SK-N-DZ (cell line): ENCODE measurements at regions not wholly inside any gene's neighbourhood (a gene's known extent, or its start where the extent isn't known, plus 50 kb on each side); places are given as distances from the start of the nearest gene placed in this dataset.

Source experiments
- DNase-seq: peaks from one replicate; pipeline ENCODE4 v3.0.0-alpha.2; 2015; ENCODE audit warnings: low spot score

GRCh38 chr5:167664222-167664804 is 627.1 kb upstream of the WWC1 start:
- DNase-seq = no peak

DNA sequence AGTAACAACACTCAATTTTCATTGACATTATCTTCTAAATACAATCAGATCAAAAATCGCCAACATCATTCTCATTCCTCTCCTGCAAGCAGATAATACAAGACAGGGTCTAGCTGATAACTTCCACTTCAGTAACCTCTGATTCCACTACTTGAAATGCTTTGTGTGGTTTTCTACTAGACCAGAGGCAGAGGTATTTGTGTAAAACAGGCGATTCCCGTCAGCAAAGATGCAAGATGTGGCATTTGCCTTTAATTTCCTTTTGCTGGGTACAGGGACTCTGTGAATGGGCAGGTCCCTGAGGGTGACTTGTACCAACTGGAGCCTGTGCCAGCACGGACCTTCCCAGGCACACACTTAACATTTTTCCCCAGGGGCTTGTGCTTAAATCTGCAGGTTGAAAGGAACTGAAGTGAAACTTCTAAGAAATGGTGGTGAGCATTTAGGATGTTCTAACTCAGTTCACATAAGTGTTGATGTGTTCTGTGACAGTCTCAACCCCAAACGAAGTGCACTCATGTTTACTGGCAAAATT is 625.5 kb upstream of the WWC1 start:
- no peak for DNase-seq

GRCh38 chr5:167671176-167671575 is 620.3 kb upstream of the WWC1 start:
- no peak for DNase-seq

- DNase-seq = no peak
These were observed 617.5 kb upstream of the WWC1 start for GRCh38 chr5:167673942-167674341.

DNA sequence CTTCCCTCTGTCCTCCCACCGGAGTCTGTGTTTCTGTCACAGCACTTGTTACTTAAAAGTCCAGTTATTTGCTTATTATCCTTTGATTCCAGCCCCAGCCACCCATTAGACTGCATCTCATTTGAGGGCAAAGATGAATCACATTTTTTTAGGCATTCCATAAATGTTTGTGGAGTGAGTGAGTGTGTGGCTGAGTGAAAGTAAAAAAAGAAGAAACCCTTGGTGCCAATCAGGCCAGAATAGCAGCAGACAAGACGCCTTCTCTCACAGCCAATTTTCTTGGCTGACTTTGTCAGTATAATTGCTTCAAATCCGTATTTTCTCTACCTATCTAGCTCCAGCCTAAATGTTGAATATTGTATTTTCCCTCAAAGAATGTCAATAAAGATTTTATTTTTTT is 613.0 kb upstream of the WWC1 start:
- no peak for DNase-seq

DNA sequence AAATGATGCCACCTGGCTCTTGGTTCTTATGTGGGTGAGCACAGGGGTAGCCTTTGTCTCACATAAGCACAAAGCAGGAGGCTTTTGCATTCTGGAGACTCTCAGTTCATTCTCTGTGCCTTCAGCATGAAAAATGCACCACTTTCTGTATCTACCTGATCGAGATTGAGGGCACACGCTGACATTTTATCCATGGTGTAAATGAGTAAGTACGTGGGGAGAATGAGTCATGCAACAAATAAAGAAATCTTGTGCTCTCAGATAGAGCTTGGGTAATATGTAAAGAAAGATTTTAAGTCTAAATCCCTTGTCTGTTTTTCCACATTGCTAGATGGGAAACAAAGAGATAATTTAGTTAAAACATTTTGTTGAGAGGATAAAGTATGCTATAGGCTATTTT is 607.2 kb upstream of the WWC1 start:
- no peak for DNase-seq

- DNase-seq = no peak
These were observed 602.9 kb upstream of the WWC1 start for GRCh38 chr5:167688341-167689130.

GRCh38 chr5:167694325-167695147 is 596.9 kb upstream of the WWC1 start:
- no peak for DNase-seq

GRCh38 chr5:167696558-167697314 is 594.7 kb upstream of the WWC1 start:
- no peak for DNase-seq

- DNase-seq = no peak
These were observed 592.0 kb upstream of the WWC1 start for GRCh38 chr5:167699432-167699831.

DNA sequence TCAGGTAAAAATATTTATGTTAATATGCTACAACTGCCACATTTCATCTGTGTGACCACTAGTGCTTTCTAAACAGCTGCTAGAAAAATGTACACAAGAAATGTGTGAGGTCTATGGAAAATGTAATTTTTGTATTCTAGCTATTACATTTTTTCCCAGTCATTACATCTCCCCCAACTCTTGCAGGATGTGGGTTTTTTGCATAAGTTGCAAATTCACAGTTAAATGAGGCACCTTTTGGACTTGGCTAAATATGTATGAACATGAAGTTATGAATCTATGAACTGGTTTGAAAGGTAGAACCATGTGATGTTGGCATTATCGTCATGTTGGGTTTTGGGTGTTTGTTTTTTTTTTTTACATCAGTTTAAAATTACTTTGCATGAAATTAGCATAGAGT is 590.4 kb upstream of the WWC1 start:
- DNase-seq = no peak

DNA sequence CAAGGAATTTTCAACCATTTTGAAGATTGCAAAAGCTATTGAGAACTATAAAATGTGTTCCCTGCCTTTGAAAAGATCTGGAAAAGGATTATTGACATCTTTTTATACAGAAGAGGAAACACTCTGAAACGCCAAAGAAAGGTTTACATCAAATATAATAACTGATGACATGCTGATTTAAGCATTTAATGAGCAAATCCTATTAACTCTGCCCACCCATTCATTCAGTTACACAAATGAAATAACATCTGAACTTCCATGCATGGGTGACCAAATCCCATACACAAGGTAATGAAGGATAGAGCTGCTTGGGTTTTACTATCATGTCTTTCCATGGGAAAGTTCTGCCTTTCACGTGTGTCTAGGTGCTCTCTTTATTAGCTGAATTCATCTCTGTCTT is 589.4 kb upstream of the WWC1 start:
- no peak for DNase-seq

- no peak for DNase-seq
These were observed 583.0 kb upstream of the WWC1 start for GRCh38 chr5:167708449-167708848.

DNA sequence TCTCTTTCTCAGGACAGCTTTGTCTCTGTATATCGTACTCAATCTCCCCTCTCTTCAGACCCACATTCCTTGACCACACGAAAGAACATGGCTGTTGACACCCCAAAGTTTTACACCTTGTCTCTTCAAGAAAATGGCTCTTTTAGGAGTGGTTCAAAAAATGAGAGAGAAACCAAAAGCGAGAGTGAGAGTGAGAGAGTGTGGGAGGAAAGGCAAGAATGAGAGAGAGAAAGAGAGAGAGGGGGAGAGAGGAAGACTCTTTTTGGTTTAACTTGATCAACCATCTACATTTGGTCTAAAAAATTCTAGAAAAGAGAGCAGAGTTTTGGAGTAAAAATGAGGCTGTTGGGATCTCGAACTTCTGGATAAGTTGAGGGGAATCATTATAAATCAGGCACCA is 581.8 kb upstream of the WWC1 start:
- no peak for DNase-seq

GRCh38 chr5:167710444-167711073 is 580.9 kb upstream of the WWC1 start:
- DNase-seq = no peak

GRCh38 chr5:167712986-167713585 is 578.4 kb upstream of the WWC1 start:
- DNase-seq = no peak

GRCh38 chr5:167713896-167714295 is 577.5 kb upstream of the WWC1 start:
- DNase-seq = no peak

GRCh38 chr5:167716126-167716775 is 575.2 kb upstream of the WWC1 start:
- DNase-seq = no peak

GRCh38 chr5:167720259-167720658 is 571.2 kb upstream of the WWC1 start:
- no peak for DNase-seq

- no peak for DNase-seq
These were observed 570.7 kb upstream of the WWC1 start for GRCh38 chr5:167720676-167721260.
